ENCODE measurements at regions not wholly inside any gene's neighbourhood (a gene's known extent, or its start where the extent isn't known, plus 50 kb on each side); places are given as distances from the start of the nearest gene placed in this dataset.

- no peak for DNase-seq
These were observed 434.8 kb upstream of the PROK2 start for GRCh38 chr3:72219752-72220151.

GRCh38 chr3:72217570-72217969 is 432.6 kb upstream of the PROK2 start:
- no peak for DNase-seq

GRCh38 chr3:72214066-72214951 is 429.4 kb upstream of the PROK2 start:
- DNase-seq = no peak

- no peak for DNase-seq
These were observed 428.5 kb upstream of the PROK2 start for GRCh38 chr3:72213296-72214065.

- no peak for DNase-seq
These were observed 427.4 kb upstream of the PROK2 start for GRCh38 chr3:72212396-72212795.

GRCh38 chr3:72210261-72210660 is 425.3 kb upstream of the PROK2 start:
- DNase-seq = no peak

GRCh38 chr3:72205297-72205826 is 420.4 kb upstream of the PROK2 start:
- DNase-seq = no peak

- no peak for DNase-seq
These were observed 419.5 kb upstream of the PROK2 start for GRCh38 chr3:72204452-72204851.

- no peak for DNase-seq
These were observed 418.8 kb upstream of the PROK2 start for GRCh38 chr3:72203613-72204349.

GRCh38 chr3:72203105-72203504 is 418.2 kb upstream of the PROK2 start:
- DNase-seq = no peak

- no peak for DNase-seq
These were observed 415.4 kb upstream of the PROK2 start for GRCh38 chr3:72200332-72200731.

- DNase-seq = no peak
These were observed 414.6 kb upstream of the PROK2 start for GRCh38 chr3:72199530-72199929.

- DNase-seq = no peak
These were observed 411.5 kb upstream of the PROK2 start for GRCh38 chr3:72196377-72196929.

GRCh38 chr3:72195895-72196294 is 410.9 kb upstream of the PROK2 start:
- no peak for DNase-seq

- no peak for DNase-seq
These were observed 409.5 kb upstream of the PROK2 start for GRCh38 chr3:72194458-72194857.

- no peak for DNase-seq
These were observed 409.0 kb upstream of the PROK2 start for GRCh38 chr3:72193771-72194430.

GRCh38 chr3:72192572-72192971 is 407.6 kb upstream of the PROK2 start:
- DNase-seq = no peak

GRCh38 chr3:72191209-72191960 is 406.4 kb upstream of the PROK2 start:
- no peak for DNase-seq

GRCh38 chr3:72190050-72190449 is 405.1 kb upstream of the PROK2 start:
- no peak for DNase-seq

- no peak for DNase-seq
These were observed 404.4 kb upstream of the PROK2 start for GRCh38 chr3:72189339-72189738.

- DNase-seq = no peak
These were observed 403.6 kb upstream of the PROK2 start for GRCh38 chr3:72188536-72188935.

- no peak for DNase-seq
These were observed 402.2 kb upstream of the PROK2 start for GRCh38 chr3:72187131-72187530.

Data from kidney glomerular epithelial cell (primary cell).